HL-60 (cell line): ENCODE measurements at regions not wholly inside any gene's neighbourhood (a gene's known extent, or its start where the extent isn't known, plus 50 kb on each side); places are given as distances from the start of the nearest gene placed in this dataset.

Experiments
- CTCF ChIP-seq: IDR thresholded peaks from one replicate; pipeline ENCODE4 v1.5.1; 2011; ENCODE audit warnings: low read length, control low read depth, inconsistent platforms; ENCODE audit not compliant: insufficient read depth
- GABPA ChIP-seq: IDR thresholded peaks from 2 replicates; pipeline ENCODE4 v1.6.1; 2012; ENCODE audit warnings: low read depth
- POLR2AphosphoS5 ChIP-seq: IDR thresholded peaks from 2 replicates; pipeline ENCODE4 v1.6.1; 2012; ENCODE audit warnings: low read depth
- REST ChIP-seq: IDR thresholded peaks from 2 replicates; pipeline ENCODE4 v1.6.1; 2012; ENCODE audit warnings: low read depth; ENCODE audit not compliant: insufficient replicate concordance
- SPI1 ChIP-seq: IDR thresholded peaks from 2 replicates; pipeline ENCODE4 v1.6.1; 2012; ENCODE audit warnings: low read depth, mild to moderate bottlenecking, borderline replicate concordance

GRCh38 chr12:78804262-78804661, 60.3 kb upstream of the SYT1 start:
- TF ChIP-seq GABPA = no peak
- no peak for TF ChIP-seq POLR2AphosphoS5
- no peak for TF ChIP-seq CTCF
- TF ChIP-seq REST = no peak
- no peak for TF ChIP-seq SPI1
